Urothelium cell line (cell line): ENCODE measurements at regions not wholly inside any gene's neighbourhood (a gene's known extent, or its start where the extent isn't known, plus 50 kb on each side); places are given as distances from the start of the nearest gene placed in this dataset.

Source experiments
- DNase-seq: peaks from one replicate; pipeline ENCODE4 v3.0.0; 2011; ENCODE audit warnings: low spot score, mixed read lengths
- FAIRE-seq: peaks from 2 replicates; lab custom pipeline; 2011; peaks lifted over from hg19 to GRCh38; lab: Jason Lieb, UNC

DNA sequence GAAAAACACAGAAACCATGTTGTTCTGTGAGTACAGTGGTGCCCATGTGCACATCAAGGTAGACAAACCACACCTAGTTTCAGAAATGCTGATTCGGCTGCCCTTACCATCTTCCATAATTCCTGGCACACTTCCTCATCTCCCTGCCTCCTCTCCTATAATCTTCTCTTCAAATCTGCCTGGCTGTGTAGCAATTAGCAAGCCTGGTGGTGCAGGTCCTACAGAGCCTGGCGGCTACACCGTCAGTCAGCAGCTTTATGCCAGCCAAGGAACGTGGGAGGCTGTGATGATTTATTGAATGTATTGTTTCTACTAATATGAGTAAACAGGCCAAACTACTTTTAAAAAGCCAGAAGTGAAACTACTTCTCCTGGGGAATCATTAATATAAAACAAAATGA is 106.8 kb downstream of the SEMA6D start:
- FAIRE-seq (no peak), DNase-seq (no peak)

- DNase-seq (no peak), FAIRE-seq (no peak)
These were observed 112.4 kb downstream of the SEMA6D start for GRCh38 chr15:47829667-47830066.

- FAIRE-seq (no peak), DNase-seq (no peak)
These were observed 116.8 kb downstream of the SEMA6D start for GRCh38 chr15:47834093-47834492.

GRCh38 chr15:47839233-47839825 is 122.0 kb downstream of the SEMA6D start:
- DNase-seq (no peak), FAIRE-seq (no peak)

- FAIRE-seq (no peak), DNase-seq (no peak)
These were observed 125.9 kb downstream of the SEMA6D start for GRCh38 chr15:47843124-47843663.

- FAIRE-seq (no peak), DNase-seq (no peak)
These were observed 127.1 kb downstream of the SEMA6D start for GRCh38 chr15:47844437-47844836.

GRCh38 chr15:47846128-47846868 is 129.0 kb downstream of the SEMA6D start:
- FAIRE-seq (no peak), DNase-seq (no peak)

DNA sequence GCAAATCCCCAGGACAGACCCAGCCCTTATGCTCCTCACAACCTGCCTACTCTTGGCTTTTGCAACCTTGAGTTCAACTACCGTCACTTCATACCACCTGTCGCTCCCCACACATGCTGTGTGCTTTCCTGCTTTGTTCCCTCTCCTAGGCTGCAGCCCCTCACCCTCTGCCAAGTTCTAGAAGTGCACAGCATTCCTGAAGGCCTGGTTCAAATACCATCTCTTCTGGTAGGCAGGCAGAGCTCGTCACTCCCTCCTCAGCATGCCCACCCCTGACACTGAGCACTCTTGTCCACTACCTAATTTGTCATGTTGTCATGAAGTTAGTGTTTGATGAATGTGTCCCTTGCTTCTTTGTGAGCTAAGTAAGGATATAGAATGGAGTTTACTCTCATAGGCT is 129.6 kb downstream of the SEMA6D start:
- no peak for FAIRE-seq
- no peak for DNase-seq

DNA sequence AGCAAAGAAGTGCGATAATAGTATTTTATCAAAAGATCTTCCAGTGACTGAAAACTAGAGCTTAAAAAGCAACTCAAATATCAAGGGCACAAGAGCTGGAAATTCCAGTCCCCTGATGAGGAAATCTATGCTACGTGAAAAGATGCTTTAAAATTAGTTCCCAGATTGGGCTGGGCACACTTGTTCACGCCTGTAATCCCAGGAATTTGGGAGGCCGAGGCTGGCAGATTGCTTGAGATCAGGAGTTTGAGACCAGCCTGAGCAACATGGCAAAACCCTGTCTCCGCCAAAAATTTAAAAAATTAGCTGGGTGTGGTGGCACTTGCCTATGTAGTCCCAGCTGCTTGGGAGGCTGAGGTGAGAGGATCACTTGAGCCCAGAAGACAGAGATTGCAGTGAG is 138.8 kb downstream of the SEMA6D start:
- FAIRE-seq (no peak), DNase-seq (no peak)

GRCh38 chr15:47857014-47857775 is 139.9 kb downstream of the SEMA6D start:
- FAIRE-seq = no peak
- DNase-seq = no peak

- DNase-seq = no peak
- FAIRE-seq = no peak
These were observed 140.5 kb downstream of the SEMA6D start for GRCh38 chr15:47857776-47858167.

GRCh38 chr15:47861111-47861903 is 144.0 kb downstream of the SEMA6D start:
- DNase-seq (no peak), FAIRE-seq (no peak)

DNA sequence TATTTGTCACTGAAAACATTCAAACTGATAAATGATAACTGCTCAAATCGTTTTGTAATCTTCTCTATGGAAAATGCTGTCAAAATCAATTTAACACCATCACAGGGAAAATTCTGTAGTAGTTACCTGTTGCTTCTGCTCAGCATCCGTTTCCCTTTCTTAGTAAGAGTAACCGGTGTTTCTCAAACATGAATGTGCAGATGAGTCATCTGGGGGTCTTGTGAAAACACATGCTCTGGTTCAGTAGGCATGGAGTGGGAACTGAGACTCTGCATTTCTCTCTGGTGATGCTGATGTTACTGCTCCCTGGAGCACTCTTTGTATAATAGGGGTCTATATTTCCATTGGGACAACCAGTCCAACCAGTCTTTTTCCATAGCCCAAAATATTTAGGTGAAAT is 145.1 kb downstream of the SEMA6D start:
- no peak for DNase-seq
- FAIRE-seq = no peak

DNA sequence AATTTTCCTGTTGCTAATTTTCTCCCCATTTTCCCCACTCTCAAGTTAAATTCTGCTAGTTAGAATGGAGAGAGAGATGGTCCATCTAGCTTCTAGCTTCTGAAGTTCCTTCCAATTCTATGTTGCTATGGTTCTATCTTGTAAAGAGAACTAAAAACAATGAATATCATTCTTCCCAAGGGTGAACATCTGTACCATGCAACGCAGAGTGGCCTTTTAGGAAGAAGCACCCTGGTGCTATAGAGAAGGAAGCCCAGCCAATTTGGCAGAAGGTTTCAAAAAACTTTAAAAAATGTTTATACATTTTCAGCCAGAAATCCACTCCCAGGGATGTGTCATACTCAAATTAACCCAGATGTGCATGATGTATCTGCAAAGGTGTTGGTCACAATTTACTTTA is 149.1 kb downstream of the SEMA6D start:
- no peak for FAIRE-seq

GRCh38 chr15:47870300-47870955 is 153.1 kb downstream of the SEMA6D start:
- DNase-seq = no peak
- no peak for FAIRE-seq

More for the DNA sequence above, 149.1 kb downstream of the SEMA6D start:
- no peak for DNase-seq

DNA sequence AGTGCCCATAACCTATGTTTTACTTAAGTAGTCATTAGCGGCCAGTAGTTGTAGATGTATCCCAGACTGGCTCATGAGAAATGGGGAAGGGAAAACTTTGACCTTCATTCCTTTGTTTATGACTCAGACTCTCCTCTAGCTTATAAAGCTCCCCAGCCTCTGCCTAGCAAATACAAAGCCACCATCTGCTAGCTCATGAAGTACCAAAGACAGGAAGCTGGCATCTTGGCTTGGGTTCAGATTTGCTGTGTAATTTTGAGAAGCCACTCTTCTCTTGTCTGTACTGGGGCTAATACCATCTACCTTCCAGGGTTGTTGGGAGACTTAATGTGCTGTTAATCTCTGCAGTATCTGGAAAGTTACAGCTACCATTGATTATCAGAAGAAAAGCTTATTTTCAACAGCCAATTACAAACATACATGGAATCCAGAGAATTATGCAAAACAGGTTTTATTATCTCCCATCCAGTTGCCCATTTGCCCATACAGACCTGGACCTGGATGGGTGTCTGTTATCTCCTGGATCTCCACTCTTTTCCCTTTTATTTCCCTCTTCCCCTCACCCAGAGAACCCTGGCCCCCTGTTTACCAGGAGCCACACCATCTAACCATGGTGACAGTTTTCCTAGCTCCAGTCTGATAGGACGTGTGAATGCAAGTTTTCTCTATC is 153.8 kb downstream of the SEMA6D start:
- FAIRE-seq (no peak), DNase-seq (peak; percentile 54)

GRCh38 chr15:47872208-47872607 is 154.9 kb downstream of the SEMA6D start:
- FAIRE-seq = no peak
- no peak for DNase-seq

DNA sequence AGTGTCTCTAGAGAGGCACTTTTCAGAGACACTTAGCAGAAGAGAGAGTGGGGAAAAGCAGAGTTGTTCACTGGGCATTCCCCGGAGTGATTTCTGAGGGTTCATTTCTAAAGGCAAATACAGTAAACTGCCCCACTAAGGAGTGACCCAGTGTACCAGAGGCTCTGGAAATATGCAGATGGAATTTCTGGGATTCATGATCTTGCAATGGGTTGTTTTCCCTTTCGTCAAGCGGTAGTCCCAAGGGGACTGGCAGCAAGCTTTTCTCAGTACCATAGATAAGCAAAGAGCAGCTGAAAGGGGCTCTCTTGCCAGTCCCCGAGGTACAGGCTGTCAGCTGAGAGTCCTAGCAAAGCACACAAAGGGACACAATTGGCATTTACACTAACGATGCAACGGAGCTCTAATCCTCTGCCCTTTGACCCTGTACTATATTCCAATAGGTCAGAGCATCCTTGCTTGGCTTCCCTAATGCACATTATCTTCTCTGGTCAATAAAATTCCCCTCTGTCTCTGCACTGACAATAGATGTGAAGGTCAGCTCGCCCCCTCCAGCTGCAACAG is 155.6 kb downstream of the SEMA6D start:
- no peak for DNase-seq
- FAIRE-seq = no peak

GRCh38 chr15:47876986-47877385 is 159.7 kb downstream of the SEMA6D start:
- FAIRE-seq (no peak), DNase-seq (no peak)

DNA sequence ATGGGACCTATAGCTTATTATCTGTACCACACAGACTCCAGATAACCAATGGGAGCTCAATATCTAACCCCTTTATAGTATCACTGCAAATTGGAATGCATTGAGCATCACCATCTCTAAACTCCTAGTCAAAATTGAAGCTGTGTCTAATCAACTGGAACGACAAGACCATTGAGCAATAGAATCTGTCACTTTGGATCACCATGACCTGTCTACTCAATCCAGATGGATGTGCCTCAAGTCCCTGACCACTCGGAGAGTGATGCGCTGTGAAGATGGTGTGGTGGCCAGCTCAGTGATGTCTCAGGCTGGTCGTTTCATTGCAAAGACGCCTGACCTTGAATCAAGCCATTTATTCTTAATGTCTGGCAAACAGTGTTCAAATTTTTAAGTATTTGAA is 160.5 kb downstream of the SEMA6D start:
- FAIRE-seq (no peak), DNase-seq (no peak)
